ENCODE measurements at regions not wholly inside any gene's neighbourhood (a gene's known extent, or its start where the extent isn't known, plus 50 kb on each side); places are given as distances from the start of the nearest gene placed in this dataset.

DNA sequence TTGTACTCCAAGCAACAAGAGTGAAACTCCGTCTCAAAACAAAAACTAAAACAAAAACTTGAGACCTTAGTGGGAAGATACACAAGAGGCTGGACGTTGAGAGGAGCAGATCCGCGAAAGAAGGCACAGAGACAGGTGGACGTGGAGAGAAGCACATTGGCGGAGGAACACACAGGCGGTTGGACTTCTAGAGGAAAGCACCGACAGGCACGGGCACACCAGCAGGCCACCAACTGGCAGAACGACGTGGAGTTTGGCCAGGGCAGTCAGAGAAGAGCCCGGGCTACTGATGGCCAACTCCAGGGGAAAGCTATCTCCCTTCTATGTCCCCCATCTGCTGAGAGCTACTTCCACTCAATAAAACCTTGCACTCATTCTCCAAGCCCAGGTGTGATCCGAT is 482.7 kb downstream of the GABRG2 start:
- Mint-ChIP-seq H3K9me3 (peaks cover 37% of the 10 kb centered on the region), H3K4me1 (no peaks in the 10 kb centered on the region), H3K27me3 (ENCODE audit: low read depth) (no peaks in the 10 kb centered on the region), H3K4me3 (no peak overlapping the region), H3K27ac (no peak overlapping the region), H3K36me3 (peaks cover 13% of the 10 kb centered on the region)
- ChIA-PET CTCF (no interaction called here), POLR2A (no interaction called here)
- no peak for DNase-seq (ENCODE audit: low spot score)
- TF ChIP-seq JAZF1 (CRISPR knock-in tag; IDR thresholded peaks at IDR 0.05) (no peak), TEAD1 (CRISPR knock-in tag; IDR thresholded peaks at IDR 0.05) (no peak), ZNF138 (CRISPR knock-in tag; conservative IDR thresholded peaks at IDR 0.05) (no peak), IRF2 (CRISPR knock-in tag; IDR thresholded peaks at IDR 0.05; ENCODE audit: borderline replicate concordance, low read depth) (no peak), ZBTB21 (CRISPR knock-in tag; IDR thresholded peaks at IDR 0.05; ENCODE audit: borderline replicate concordance) (no peak), ZNF671 (CRISPR knock-in tag; IDR thresholded peaks at IDR 0.05) (no peak), ZNF281 (CRISPR knock-in tag; IDR thresholded peaks at IDR 0.05) (no peak), EMX1 (CRISPR knock-in tag; IDR thresholded peaks at IDR 0.05) (no peak), GRHL2 (CRISPR knock-in tag; IDR thresholded peaks at IDR 0.05; ENCODE audit: insufficient replicate concordance, severe bottlenecking) (no peak)
- TF ChIP-seq, protein P1, sequence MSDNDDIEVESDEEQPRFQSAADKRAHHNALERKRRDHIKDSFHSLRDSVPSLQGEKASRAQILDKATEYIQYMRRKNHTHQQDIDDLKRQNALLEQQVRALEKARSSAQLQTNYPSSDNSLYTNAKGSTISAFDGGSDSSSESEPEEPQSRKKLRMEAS (CRISPR knock-in tag; IDR thresholded peaks at IDR 0.05) = no peak
- ATAC-seq = no peak

DNA sequence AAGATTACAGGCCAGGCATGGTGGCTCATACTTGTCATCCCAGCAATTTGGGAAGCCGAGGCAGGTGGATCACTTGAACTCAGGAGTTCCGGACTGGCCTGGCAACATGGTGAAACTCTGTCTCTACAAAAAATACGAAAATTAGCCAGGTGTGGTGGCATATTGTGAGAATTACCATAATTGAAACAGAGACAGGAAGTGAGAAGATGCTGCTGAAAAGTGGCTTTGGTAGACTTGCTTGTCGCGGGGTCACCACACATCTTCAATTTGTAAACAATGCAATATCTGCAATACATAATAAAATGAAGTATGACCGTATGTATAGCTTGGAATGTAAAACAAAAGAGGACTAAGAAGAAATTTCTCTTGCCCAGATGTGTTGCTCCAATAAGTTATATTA is 490.5 kb downstream of the GABRG2 start:
- ChIA-PET CTCF (no interaction called here), POLR2A (no interaction called here)
- H3K9me3 Mint-ChIP-seq = peaks cover 12% of the 10 kb centered on the region; the same call in 1 of the 2 replicates
- H3K4me3 Mint-ChIP-seq = no peak overlapping the region
- H3K27ac Mint-ChIP-seq = no peak overlapping the region
- peaks cover 3% of the 10 kb centered on the region for H3K36me3 Mint-ChIP-seq
- no peaks in the 10 kb centered on the region for H3K4me1 Mint-ChIP-seq
- H3K27me3 Mint-ChIP-seq (ENCODE audit: low read depth) = no peaks in the 10 kb centered on the region
- TF ChIP-seq EMX1 (CRISPR knock-in tag; IDR thresholded peaks at IDR 0.05) (no peak), SMAD3 (CRISPR knock-in tag; IDR thresholded peaks at IDR 0.05; ENCODE audit: borderline replicate concordance) (no peak), USF1 (CRISPR knock-in tag; IDR thresholded peaks at IDR 0.05) (no peak)
- DNase-seq (ENCODE audit: low spot score) (no peak), ATAC-seq (no peak)

- no peaks in the 10 kb centered on the region for H3K36me3 Mint-ChIP-seq
- POLR2A ChIA-PET = no interaction called here
- H3K4me3 Mint-ChIP-seq = no peak overlapping the region
- CTCF ChIA-PET = no interaction called here
- no peaks in the 10 kb centered on the region for H3K4me1 Mint-ChIP-seq
- no peak overlapping the region for H3K27ac Mint-ChIP-seq
- DNase-seq (ENCODE audit: low spot score) = no peak
- no peak for ATAC-seq
- H3K27me3 Mint-ChIP-seq (ENCODE audit: low read depth) = no peaks in the 10 kb centered on the region
- no peaks in the 10 kb centered on the region for H3K9me3 Mint-ChIP-seq
- TF ChIP-seq GABPB1 (CRISPR knock-in tag; IDR thresholded peaks at IDR 0.05) (no peak), RELA (CRISPR knock-in tag; IDR thresholded peaks at IDR 0.05; ENCODE audit: borderline replicate concordance) (no peak), CBFB (CRISPR knock-in tag; IDR thresholded peaks at IDR 0.05; ENCODE audit: low read depth) (no peak), ZNF232 (CRISPR knock-in tag; IDR thresholded peaks at IDR 0.05) (no peak), MLX (CRISPR knock-in tag; IDR thresholded peaks at IDR 0.05) (no peak), IRF1 (CRISPR knock-in tag; IDR thresholded peaks at IDR 0.05) (no peak), CREM (CRISPR knock-in tag; IDR thresholded peaks at IDR 0.05) (no peak), FOXP1 (CRISPR knock-in tag; IDR thresholded peaks at IDR 0.05; ENCODE audit: borderline replicate concordance) (no peak), ELF4 (CRISPR knock-in tag; IDR thresholded peaks at IDR 0.05; ENCODE audit: low read depth) (no peak)
- TF ChIP-seq, protein P2, sequence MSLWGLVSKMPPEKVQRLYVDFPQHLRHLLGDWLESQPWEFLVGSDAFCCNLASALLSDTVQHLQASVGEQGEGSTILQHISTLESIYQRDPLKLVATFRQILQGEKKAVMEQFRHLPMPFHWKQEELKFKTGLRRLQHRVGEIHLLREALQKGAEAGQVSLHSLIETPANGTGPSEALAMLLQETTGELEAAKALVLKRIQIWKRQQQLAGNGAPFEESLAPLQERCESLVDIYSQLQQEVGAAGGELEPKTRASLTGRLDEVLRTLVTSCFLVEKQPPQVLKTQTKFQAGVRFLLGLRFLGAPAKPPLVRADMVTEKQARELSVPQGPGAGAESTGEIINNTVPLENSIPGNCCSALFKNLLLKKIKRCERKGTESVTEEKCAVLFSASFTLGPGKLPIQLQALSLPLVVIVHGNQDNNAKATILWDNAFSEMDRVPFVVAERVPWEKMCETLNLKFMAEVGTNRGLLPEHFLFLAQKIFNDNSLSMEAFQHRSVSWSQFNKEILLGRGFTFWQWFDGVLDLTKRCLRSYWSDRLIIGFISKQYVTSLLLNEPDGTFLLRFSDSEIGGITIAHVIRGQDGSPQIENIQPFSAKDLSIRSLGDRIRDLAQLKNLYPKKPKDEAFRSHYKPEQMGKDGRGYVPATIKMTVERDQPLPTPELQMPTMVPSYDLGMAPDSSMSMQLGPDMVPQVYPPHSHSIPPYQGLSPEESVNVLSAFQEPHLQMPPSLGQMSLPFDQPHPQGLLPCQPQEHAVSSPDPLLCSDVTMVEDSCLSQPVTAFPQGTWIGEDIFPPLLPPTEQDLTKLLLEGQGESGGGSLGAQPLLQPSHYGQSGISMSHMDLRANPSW (CRISPR knock-in tag; conservative IDR thresholded peaks at IDR 0.05; ENCODE audit: low read depth) = no peak
- TF ChIP-seq, protein P3, sequence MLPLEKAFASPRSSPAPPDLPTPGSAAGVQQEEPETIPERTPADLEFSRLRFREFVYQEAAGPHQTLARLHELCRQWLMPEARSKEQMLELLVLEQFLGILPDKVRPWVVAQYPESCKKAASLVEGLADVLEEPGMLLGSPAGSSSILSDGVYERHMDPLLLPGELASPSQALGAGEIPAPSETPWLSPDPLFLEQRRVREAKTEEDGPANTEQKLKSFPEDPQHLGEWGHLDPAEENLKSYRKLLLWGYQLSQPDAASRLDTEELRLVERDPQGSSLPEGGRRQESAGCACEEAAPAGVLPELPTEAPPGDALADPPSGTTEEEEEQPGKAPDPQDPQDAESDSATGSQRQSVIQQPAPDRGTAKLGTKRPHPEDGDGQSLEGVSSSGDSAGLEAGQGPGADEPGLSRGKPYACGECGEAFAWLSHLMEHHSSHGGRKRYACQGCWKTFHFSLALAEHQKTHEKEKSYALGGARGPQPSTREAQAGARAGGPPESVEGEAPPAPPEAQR (CRISPR knock-in tag; IDR thresholded peaks at IDR 0.05) = no peak
These were observed 500.1 kb downstream of the GABRG2 start for GRCh38 chr5:162567644-162568043.

Data from WTC11 (cell line).